ENCODE measurements at regions not wholly inside any gene's neighbourhood (a gene's known extent, or its start where the extent isn't known, plus 50 kb on each side); places are given as distances from the start of the nearest gene placed in this dataset.

DNA sequence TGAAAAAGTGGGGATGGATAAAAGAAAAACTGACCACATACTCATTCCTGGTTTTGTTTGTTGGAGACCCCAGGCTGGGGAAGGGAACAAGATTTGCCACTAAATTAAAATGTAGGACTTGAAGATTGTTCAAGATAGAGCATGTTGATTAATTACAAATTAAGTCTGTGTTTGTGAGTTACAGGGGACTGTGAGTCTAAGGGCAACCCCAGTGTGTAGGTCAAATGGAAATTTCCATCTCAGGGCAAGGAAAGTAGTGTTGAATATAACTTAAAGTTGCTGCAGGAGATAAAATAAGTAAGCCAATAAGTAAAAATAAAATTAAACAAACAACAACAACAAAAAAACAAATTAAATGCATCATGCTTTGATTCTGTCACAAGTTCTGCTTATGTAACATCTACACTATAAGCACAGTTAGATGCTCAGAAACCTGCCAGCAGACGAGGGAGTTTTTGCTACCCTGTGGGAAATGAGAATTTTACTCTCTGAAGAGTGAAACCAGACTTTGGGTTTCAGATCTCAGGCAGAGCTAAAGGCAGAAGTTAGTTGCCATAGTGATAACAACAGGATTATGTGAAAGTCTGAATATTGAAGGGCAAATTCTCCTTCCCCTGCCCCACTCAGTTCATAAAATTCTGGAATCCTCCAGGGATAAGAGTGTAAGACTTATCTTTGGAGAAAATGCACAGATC is 352.3 kb downstream of the GRXCR1 start:
- DNase-seq, result no peak

DNA sequence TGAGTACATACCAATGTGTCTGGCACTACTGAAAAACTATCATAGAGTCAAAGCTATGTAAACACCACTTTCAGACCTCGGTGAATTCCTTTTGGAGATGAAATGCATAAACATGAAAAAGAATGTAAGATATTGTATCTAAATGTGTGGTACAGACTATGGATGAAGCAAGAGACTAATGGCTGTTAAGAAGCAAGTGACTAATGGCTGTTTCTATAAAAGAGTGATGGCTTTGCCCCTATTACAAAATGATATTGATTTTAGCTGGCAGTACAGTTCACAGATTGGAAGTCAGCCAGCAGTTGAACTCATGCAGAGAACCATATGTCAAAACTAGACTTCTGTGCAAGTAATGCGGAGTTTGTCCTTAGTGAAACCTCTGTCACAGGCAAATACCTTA is 359.3 kb downstream of the GRXCR1 start:
- no peak for DNase-seq

DNA sequence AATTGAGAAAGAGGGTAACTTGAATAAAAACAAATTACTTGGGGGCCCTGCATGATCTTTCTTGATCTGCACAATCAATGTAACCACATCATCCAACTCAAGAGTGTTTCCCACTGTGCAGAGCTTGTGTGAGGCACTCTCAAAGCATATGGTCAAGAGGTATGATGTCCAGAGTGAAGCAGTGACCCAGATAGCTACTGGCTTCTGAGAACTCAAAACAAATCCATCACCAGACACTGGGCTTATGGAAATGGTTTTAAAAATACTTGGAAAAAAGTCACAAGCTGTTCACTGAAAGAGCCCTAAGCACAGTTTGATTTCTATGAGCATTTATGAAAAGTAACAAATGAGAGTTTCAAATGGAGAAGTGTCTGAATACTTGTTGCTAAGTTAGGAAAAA is 361.0 kb downstream of the GRXCR1 start:
- no peak for DNase-seq

DNA sequence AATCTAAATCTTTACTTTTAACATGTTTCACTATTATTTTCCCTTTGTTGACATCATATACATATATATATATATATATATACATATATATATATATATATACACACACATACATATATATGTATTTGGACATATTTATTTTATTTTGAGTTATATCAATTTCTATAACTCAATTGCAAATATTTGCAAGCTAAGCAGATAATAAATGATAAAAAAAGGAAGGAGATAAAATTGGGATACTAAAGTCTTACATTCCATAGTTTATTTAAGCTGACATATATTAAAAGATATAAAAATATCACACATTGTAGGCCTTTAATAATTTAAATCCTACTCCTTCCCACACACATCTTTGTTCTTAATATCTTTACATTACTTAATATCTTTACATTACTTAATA is 372.2 kb downstream of the GRXCR1 start:
- no peak for DNase-seq

DNA sequence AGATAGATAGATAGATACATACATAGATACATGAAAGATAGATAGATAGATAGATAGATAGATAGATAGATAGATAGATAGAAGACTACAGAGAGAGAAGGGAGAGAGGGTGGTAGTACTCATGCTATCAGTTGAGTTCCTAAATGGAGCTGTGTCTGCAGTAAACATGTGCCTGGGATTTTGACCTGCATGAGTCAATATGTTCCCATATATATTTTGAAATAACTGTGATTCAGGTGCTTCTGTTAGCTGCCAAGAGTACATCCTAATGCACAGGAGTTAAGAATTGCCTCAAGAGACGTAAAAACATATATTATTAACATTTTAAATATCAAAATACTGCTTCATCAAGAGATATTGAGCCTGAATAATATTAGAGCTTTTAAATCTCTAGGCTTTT is 379.4 kb downstream of the GRXCR1 start:
- DNase-seq, result no peak

DNA sequence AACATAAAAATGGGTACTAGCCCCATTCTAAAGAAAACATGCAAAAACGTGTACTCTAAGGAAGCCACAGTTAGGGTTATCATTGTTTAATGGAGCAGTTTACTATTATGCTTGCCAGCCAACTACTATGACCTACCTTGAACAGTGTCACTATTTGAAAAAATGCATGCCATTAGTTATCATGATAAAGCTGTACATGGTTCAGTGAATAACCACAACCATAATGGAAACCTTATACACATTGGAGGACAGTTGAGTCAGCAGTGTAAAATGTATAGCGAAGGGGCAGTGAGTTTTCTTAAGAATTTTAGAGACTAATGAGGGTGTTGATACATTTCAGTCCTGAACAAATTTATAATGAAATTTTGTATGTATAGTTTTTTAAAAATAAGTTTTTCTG is 381.9 kb downstream of the GRXCR1 start:
- DNase-seq, result no peak

DNA sequence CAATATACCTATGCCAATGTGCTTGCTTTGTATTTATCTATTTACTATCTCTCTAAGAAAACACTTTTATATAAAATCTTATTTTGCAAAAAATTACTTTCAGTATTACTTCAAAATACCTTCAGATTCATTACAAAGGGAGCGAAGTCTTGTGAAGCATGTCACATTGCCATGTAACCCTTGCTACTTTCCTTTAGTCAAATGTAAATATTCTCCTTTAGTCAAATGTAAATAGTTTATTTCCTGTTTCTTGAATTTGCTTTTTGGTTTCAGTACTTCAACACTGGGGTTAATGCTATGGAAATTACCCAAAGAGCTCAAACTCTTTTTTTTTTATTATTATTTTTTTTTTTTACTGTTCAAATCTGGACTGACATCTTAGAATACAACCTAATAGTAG is 383.3 kb downstream of the GRXCR1 start:
- no peak for DNase-seq

DNA sequence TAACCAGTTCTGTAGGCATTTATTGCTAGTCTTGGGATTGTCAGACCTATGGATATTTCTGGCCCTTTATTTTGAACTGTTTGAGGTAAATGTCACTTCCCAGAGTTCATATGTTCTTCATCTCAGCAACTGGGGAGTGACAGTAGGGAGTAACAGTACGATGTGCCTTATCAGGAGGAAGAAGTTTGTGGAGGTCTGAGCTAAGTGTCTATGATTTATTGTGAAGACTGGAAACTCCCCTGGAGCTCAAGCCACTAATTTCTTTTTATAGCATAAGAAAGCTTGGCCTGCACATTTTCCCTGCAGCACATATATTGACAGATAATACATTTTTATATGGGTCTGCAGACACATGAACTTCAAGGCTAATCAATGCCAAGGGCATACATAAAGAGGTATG is 383.8 kb downstream of the GRXCR1 start:
- no peak for DNase-seq

DNA sequence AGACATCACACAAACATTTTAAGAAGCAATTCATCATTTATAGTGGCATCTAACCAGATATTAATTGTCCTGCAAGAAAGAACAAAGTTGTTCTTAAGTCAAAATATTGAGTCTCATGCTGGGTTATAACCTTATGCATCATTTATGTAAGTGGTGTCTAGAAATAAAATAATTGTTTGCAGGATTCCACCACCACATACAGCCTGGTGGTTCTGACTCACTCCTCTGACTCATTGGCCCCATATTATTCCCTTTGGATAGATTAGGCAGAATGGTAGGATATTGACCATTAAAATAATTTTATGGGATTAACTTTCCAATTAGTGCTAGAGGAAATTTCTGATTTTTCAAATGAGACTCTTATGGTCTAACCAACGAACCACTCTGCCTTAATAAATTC is 384.5 kb downstream of the GRXCR1 start:
- DNase-seq, result no peak

DNA sequence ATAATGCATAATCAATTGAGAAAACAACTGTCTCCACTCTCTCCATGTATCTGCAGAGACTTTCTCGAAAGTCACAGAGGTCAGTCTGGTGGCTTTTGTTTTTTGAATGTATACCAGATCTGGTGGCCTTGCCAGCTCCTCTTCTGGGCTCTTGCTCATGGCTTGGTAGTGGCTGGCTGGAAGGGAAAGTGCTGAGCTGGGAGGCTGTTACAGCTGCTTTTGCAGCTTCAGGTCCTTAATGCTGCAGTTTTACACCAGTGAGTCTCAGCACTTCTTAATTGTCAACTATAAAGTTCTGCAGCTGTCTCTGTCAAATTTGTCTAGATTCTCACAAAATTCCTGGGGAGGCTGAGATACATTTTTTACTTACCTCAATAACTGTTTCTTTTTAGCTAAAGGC is 390.0 kb downstream of the GRXCR1 start:
- DNase-seq, result no peak

DNA sequence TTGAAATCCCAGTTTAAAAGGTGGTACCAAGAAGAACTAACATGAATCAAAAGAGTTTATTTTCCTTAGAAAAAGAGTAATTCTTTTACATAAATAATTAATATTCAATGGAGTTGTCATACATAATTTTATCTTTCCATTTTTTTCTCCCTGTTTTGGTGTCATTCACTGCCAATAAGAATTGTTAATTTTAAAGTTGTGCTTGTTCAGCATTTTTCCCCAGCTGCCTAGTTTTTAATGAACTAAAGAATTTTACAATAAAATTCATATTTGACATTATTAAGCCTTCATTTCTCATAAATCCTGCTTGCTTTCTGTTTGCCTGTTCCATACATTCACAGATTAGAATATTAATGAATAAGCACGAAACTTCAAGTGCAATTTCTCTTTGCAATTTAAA is 393.6 kb downstream of the GRXCR1 start:
- DNase-seq, result no peak

DNA sequence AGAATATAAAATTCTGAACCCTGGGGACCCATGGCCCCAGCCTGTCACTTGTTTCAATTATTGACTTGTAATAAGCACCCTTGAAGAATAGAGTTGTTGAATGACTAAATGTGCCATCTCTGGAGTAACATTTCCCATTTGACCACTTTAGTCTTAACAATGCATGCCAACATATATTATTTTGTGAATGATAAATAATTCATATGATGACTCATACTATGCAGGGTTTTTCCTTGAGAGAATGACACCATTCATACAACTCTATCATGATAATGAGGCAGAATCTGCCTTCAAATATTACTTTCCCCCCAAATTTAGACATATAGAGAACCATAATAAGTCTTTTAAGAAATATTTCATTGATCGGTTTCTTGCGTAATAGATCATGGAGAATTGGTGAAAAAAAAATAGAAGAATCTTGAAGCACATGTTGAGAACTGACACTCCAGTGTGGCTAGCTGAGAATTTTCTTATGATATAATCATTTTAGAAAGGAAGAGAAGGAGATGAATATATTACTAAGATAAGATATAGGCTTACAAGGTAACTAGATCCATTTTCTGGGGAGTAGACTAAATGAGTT is 404.5 kb downstream of the GRXCR1 start:
- no peak for DNase-seq

DNA sequence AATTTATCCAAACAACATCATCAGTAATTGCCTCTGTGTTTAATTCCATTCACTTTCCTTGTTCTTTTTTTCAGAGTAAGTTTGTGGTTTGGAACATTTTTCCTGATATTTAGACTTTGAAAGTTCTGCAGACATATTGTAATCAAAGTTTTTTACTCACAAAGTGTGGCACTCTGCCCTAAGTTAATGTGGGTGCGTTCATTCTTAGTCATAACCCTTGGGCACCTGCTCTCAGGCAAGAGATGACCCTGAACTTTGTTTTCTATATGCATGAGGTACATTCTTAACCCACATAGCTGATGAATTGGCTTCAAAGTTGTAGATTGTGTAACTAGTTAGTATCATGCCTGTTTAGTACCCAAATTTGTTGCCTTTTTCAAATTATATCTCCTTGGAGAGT is 424.3 kb downstream of the GRXCR1 start:
- no peak for DNase-seq

DNA sequence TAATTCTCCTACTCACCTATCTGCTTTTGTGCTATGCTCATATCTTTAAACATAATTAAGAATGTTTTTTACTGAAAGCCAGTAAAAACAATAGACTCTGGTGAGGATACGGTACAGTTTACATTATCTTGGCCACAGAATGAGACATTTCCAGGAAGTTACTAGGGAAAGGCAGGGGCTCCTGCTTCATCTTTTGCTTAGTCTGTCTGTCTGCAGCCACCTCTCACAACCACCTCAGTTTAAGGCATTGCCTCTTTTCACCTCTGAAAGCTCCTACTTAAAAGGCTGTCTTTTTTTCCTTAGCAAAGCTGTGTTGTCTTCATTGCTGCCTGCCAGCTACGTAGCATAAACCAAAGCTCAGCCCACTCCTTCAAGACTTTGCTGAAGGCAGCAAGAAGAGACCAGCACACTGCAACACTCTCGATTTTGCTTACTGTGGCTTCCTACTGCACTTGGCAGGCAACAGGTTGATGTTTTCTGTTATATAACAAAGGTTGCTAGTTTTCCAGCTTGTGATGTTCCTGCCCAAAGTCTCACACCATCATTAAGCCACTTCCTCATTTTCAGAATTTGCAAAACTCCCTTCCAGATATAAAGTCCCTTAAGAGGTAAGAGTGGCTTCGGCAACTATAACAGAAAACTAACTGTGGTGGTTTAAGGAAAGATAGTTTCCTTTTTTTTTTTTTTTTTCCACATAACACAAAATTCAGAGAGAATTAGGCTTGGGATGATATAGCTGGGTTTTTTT is 432.9 kb downstream of the GRXCR1 start:
- no peak for DNase-seq

DNA sequence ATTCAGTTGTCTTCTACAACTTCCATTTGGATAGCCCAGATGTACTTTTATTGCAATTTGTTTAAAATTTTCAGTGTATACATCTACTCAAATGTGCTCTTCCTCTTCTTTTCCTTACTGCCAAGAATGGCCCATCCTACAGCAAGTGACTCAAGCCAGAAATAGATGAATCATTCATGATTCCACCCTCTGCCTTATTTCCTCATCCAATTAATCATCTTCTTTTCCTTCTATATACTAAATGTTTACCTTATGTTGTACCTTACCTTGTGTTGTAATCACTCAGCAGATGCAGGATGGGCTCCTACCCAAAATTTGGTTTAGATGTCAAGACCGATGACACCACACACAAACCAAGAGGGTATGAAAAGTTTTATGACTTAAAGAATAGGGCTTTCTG is 437.8 kb downstream of the GRXCR1 start:
- DNase-seq, result no peak

DNA sequence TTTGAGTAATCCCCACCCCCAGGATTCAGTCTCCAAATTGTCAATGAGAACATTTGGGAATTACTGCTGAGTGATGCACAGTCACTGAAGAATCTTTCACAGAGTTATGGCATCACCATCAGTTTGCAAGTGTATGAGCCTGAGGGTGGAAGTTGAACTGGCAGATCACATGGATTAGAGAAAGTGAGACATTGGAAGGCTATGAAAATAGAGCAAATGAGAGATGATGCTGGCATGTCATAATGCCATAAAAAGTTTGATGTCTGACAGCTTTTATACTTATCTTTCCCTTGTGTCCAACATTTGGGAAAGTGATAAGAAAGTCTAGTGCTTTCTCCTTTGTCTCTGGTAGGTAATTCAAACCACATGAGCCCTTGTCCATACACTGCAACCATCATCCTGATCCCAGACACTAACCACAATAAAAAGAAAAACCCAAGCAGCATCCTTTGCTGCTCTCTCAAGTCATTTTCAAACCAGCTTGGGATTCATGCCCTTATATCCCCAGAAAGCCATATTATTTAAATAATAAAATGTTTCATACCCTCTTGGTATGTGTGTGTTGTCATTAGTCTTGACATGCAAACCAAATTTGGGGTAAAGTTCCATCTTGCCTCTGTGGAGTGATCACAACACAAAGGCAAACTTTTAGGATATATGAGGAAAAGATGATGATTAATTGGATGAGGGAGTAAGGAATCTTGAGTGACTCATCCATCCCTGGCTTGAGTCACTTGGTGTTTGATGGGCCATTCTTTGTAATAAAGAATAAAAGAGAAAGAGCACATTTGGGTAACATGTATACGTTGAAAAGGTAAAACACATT is 438.9 kb downstream of the GRXCR1 start:
- DNase-seq, result no peak

DNA sequence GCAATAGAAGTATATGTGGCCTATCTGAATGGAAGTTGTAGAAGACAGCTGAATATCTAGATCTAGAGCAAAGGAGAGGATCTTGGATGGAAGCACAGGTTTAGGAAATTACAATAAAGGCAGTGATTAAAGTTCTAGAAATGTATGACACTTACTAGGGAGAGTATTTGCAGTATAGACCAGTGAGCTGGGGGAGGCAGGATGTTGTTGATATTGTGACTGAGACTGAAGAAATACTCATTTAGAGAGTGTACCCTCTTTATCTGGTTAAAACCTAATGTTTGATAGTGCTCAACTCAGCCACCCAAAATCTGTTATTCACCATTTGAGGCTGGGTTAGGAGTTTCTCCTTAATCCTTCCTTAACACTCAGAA is 439.5 kb downstream of the GRXCR1 start:
- no peak for DNase-seq

DNA sequence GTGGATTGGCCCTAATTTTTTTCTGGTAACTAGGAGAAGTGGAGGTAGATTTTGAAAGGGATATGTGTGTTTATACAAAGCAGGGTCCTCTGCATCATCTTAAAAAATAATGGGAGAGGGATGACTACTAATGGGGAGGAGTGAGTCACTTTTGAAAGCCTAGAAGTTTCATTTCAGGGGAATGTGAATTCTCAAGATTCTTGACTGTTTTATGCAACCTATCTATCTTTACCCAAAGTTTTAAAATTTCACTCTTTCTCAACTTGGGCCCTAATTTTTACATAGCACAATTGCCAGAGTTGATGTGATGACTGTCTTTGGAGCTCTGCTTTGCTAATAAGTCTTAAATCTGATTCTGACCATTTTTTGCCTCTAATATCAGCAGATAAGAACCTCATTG is 445.2 kb downstream of the GRXCR1 start:
- DNase-seq, result no peak

DNA sequence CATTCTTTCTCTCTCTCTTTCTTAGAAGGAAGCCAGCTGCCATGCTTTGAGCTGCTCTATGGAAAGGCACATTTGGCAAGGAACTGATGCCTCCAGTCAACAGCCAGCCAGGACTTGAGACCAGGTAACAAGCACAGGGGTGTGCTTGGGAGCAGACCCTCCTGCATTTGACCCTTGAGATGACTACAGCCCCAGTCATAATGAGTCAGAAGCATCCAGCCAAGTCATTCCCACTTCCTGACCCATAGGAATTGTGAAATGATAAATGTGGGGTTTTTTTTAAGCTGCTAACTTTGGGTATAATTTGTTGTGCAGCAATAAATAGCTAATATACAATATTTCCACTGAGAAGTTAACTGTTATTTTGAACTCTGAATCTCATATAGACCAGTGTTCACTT is 446.9 kb downstream of the GRXCR1 start:
- DNase-seq, result no peak

DNA sequence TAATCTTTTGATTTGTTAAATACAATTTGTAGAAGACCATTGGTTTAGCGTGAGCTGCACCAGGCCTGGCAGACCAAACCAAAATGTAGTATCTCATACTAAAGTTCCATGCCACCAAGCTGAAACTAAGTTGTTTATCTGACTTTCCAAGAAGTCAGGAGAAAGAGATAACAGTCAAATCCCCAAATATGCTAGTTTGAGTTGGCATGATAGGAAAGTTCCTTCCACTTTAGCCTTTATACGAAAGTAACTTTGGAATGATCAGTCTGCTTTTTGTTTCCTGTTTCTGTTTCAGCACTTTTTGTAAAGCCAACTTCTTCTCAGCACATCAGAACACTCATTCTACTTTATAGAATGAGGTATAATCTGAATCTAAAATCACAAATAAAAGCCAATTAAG is 449.2 kb downstream of the GRXCR1 start:
- DNase-seq, result no peak

DNA sequence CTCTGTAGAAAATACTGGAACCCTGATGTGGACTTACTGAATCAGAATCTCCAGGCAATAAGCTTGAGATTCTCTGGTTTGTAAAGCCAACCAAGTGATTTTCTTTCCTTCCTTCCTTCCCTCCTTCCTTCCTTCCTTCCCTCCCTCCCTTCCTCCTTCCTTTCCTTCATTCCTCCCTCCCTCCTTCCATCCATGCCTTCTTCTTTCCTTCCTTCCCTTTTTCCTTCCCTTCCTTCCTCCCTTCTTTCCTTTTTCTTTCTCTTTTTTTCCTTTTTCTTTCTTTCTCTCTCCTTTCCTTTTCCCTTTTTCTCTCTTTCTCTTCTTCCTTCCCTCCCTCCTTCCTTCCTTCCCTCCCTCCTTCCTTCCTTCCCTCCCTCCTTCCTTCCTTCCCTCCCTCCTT is 450.8 kb downstream of the GRXCR1 start:
- no peak for DNase-seq

DNA sequence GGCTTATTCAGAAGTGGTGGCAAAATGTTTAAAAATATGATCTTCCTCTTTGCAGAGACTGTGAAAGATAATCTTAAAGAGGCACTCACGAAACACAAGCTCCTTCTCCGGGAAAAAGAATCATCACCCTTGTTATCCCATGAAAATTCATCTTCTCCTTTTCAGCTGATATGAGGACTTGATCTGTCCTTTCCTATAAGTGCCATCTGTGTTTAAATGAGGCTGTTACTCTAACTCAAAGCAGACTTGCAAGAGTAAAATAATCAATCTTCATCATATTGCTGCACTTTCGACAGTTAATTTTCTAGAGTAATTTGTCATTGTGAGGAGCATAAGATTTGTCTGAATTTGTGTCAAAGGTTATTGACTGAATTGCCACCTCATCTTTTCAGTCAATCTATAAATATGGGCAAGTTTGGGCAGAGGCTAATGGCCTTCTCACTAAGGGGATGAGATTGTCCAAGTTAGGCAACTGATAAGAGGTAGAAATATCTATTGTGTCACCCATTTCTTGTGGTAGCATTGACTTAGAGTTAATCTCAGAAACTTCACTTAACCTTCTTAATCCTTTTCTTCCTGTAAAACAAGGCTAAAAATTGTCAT is 452.9 kb downstream of the GRXCR1 start:
- no peak for DNase-seq

DNA sequence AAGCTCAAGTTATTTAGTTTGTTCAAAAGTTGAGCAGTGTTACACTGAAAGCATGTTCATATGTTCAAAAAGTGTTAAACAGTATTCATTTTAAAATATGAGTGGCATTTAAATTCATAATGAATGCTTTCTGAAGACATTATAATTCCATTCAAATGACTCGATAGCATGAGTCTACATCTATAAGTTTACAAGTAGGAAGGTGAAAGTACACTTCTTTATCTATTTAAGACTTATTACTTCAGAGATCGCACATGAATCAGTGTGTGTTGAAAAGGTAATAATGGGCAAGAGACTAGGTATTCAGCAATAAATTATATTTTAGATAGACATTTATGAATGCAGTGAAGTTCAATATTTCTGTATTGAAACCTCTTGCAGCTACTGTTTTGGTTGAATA is 456.1 kb downstream of the GRXCR1 start:
- DNase-seq, result no peak
